ENCODE measurements at regions not wholly inside any gene's neighbourhood (a gene's known extent, or its start where the extent isn't known, plus 50 kb on each side); places are given as distances from the start of the nearest gene placed in this dataset.
"Not testable (repeated sequence)": the region's sequence is repeated elsewhere in the genome, so short reads cannot be mapped to it uniquely, and the experiment has no call there.

DNA sequence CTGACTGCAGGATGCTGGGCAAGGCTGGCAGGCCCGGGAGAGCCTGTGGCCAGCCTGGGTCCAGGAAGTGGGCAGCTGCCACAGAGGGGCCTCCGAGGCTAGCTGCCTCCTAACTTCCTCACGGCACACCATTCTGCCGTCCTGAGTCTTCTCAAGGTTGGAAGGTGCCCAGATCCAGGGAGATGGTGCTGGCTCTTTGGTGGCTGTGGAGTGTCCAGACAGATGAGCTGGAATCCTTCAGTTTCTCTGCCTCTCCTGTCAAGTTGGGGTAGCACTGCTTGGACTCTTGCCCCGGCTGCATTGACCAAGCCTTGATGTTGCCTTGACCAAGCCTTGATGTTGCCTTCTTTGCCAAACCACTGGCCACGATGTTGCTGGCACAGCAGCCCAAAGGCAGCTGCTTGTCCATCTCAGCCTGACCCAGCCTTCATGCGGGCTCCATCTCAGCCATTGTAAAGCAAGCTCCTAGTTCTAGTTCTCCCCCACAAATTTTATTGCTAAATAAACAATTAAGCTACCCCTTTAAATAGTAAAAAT is 75.1 kb upstream of the AFDN start:
- Histone ChIP-seq H3K27me3 (no peaks in the 10 kb centered on the region), H3K9me3 (no peaks in the 10 kb centered on the region), H3K4me1 (peaks cover 0 to 6% of the 10 kb centered on the region in 2 donors), H3K4me3 (no peak overlapping the region), H3K27ac (no peak overlapping the region), H3K36me3 (no peaks in the 10 kb centered on the region)
- TF ChIP-seq, protein P1, sequence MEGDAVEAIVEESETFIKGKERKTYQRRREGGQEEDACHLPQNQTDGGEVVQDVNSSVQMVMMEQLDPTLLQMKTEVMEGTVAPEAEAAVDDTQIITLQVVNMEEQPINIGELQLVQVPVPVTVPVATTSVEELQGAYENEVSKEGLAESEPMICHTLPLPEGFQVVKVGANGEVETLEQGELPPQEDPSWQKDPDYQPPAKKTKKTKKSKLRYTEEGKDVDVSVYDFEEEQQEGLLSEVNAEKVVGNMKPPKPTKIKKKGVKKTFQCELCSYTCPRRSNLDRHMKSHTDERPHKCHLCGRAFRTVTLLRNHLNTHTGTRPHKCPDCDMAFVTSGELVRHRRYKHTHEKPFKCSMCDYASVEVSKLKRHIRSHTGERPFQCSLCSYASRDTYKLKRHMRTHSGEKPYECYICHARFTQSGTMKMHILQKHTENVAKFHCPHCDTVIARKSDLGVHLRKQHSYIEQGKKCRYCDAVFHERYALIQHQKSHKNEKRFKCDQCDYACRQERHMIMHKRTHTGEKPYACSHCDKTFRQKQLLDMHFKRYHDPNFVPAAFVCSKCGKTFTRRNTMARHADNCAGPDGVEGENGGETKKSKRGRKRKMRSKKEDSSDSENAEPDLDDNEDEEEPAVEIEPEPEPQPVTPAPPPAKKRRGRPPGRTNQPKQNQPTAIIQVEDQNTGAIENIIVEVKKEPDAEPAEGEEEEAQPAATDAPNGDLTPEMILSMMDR (IDR thresholded peaks at IDR 0.05): no peak
- intact Hi-C loops (cut with DNase I): no loop called here
- DNase-seq (ENCODE audit: low spot score in 2 of 2): peak in 1 of 2 donors; percentile 45

DNA sequence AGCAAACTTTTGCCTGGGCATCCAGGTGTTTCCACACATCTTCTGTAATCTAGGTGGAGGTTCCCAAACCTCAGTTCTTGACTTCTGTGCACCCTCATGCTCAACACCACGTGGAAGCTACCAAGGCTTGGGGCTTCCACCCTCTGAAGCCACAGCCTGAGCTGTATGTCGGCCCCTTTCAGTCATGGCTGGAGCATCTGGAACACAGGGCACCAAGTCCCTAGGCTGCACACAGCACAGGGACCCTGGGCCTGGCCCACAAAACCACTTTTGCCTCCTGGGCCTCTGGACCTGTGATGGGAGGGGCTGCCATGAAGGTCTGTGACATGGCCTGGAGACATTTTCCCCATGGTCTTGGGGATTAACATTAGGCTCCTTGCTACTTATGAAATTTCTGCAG is 73.4 kb upstream of the AFDN start:
- intact Hi-C loops (cut with DNase I): not testable (repeated sequence)

DNA sequence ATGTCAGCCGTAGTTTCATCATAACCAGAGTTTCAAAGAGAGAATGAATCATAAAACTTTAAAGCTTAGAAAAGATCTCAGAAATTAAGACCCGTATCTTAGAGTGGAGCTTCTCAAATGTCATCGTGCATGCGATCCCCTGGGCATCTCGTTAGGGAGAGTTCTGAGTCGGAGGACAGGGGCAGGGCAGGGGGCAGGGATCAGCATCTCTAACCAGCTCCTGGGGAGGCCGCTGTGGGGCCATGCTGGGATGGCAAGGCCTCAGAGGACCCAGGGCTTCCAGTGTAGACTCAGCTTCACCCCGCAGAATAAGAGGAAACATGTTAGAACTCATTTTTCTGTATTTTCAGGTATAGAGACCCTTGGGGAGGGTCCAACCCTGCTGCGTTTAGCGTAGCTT is 72.0 kb upstream of the AFDN start:
- Histone ChIP-seq H3K9me3 (no peaks in the 10 kb centered on the region), H3K27me3 (no peaks in the 10 kb centered on the region)
- intact Hi-C loops (cut with DNase I): no loop called here

More for the DNA sequence above, 73.4 kb upstream of the AFDN start:
- peak in 1 of 2 donors; percentile 44 for DNase-seq (ENCODE audit: low spot score in 2 of 2)
- H3K27ac ChIP-seq, H3K4me3 ChIP-seq, H3K9me3 ChIP-seq, H3K36me3 ChIP-seq, H3K4me1 ChIP-seq, H3K27me3 ChIP-seq: not testable (repeated sequence)

DNA sequence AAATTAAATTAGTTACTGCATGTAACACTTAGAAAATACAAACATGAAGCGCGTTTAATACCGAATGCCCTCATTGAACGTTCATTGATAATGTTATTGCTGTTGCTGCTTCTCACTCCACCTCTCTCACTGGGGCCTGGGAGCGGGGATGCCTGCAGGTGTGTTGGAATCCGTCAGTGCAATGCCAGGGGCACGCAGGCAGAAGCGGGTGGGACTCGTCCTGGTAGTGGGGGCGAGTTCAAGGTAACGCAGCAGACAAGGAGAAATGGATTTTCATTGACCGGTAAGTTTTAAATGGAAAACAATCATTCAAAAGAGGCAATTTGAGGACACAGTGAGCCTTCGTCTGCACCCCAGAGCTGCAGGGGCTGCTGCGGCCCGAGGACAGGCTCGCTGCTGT is 71.2 kb upstream of the AFDN start:
- TF ChIP-seq, protein P1 (IDR thresholded peaks at IDR 0.05): no peak
- H3K36me3 ChIP-seq: no peaks in the 10 kb centered on the region
- H3K27me3 ChIP-seq: no peaks in the 10 kb centered on the region
- H3K9me3 ChIP-seq: no peaks in the 10 kb centered on the region
- no peak overlapping the region for H3K27ac ChIP-seq
- intact Hi-C loops (cut with DNase I): no loop called here
- no peak for DNase-seq (ENCODE audit: low spot score in 2 of 2)
- H3K4me1 ChIP-seq: peaks cover 0 to 6% of the 10 kb centered on the region in 2 donors
- no peak overlapping the region for H3K4me3 ChIP-seq

More for the DNA sequence above, 72.0 kb upstream of the AFDN start:
- TF ChIP-seq, protein P1 (IDR thresholded peaks at IDR 0.05): no peak
- H3K36me3 ChIP-seq: no peaks in the 10 kb centered on the region
- no peak for DNase-seq (ENCODE audit: low spot score in 2 of 2)
- peaks cover 0 to 6% of the 10 kb centered on the region in 2 donors for H3K4me1 ChIP-seq
- H3K27ac ChIP-seq: no peak overlapping the region
- no peak overlapping the region for H3K4me3 ChIP-seq

DNA sequence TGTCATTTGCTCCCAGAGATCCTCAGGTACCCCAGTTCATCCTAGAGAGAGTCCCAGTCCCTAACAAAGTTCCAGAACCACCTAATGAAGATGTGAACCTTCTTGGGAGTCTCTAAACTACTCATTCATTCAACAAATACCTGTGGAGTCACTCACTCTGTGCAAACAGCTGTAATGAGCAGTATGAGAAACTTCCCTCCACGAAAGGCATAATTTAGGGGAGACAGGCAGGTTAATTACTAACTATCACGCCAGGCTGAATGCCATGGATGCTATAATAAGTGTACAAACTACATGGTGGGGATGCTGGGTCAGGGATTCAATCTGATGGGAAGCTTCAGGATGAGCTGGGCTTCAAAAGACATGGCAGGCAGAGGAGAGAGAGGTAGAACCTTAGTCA is 70.1 kb upstream of the AFDN start:
- DNase-seq (ENCODE audit: low spot score in 2 of 2): no peak
- Histone ChIP-seq H3K9me3 (no peaks in the 10 kb centered on the region), H3K4me3 (no peak overlapping the region), H3K27ac (no peak overlapping the region), H3K4me1 (peaks cover 0 to 9% of the 10 kb centered on the region in 2 donors), H3K36me3 (no peaks in the 10 kb centered on the region), H3K27me3 (no peaks in the 10 kb centered on the region)
- TF ChIP-seq, protein P1 (IDR thresholded peaks at IDR 0.05): no peak
- intact Hi-C loops (cut with DNase I): no loop called here

DNA sequence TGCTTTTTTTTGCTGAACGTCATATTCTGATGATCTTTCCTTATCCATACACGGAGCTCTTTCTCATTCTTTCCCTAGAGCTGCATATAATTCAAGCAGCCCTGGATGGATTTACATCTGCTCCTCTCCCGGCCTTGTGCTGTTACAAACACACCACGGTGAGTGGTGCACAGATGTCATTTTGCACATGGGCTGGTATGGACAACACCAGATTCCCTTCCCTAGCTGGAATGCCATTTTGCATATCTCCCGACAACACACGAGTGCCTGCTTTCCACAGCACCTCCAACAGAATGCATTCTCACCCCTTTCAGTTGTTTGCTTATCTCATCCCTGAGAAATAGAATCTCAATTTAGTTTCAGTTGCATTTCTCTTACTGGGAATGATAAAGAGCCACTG is 69.5 kb upstream of the AFDN start:
- H3K36me3 ChIP-seq: no peaks in the 10 kb centered on the region
- no peaks in the 10 kb centered on the region for H3K9me3 ChIP-seq
- TF ChIP-seq, protein P1 (IDR thresholded peaks at IDR 0.05): no peak
- no peak overlapping the region for H3K4me3 ChIP-seq
- peaks cover 0 to 11% of the 10 kb centered on the region in 2 donors for H3K4me1 ChIP-seq
- no peak for DNase-seq (ENCODE audit: low spot score in 2 of 2)
- H3K27me3 ChIP-seq: no peaks in the 10 kb centered on the region
- intact Hi-C loops (cut with DNase I): no loop called here
- H3K27ac ChIP-seq: no peak overlapping the region

Data from ascending aorta (tissue), 2 donors.